GM23338 (cell line): ENCODE measurements at regions not wholly inside any gene's neighbourhood (a gene's known extent, or its start where the extent isn't known, plus 50 kb on each side); places are given as distances from the start of the nearest gene placed in this dataset.

Source experiments
- ATAC-seq: fragments of 200-7000 bp; cut with Tn5 transposase; 3 replicates; pipeline ENCODE4 v1.9.1; 2020
- DNase-seq: peaks from one replicate; pipeline ENCODE4 v3.0.0-alpha.2; 2015; ENCODE audit warnings: low spot score
- H2AFZ ChIP-seq: fragments of 200-600 bp; sonication (generic); 2 replicates; pipeline ENCODE4 v1.8.0; 2016; ENCODE audit warnings: antibody characterized with exemption, mild to moderate bottlenecking, moderate library complexity
- H3F3A ChIP-seq: fragments of 200-600 bp; sonication (generic); replicated peaks from 2 replicates; pipeline ENCODE4 v1.8.0; 2017; ENCODE audit warnings: antibody characterized with exemption, mixed run types, low read depth
- H3K27ac ChIP-seq: fragments of 200-600 bp; sonication (generic); 2 replicates; pipeline ENCODE4 v1.6.1; 2016; ENCODE audit warnings: low read depth
- H3K27me3 ChIP-seq: fragments of 200-600 bp; sonication (generic); 2 replicates; pipeline ENCODE4 v1.8.0; 2016; ENCODE audit warnings: mild to moderate bottlenecking, mixed run types, moderate library complexity; ENCODE audit not compliant: insufficient read depth
- H3K36me3 ChIP-seq: fragments of 200-600 bp; sonication (generic); 2 replicates; pipeline ENCODE4 v1.8.0; 2016; ENCODE audit warnings: mild to moderate bottlenecking; ENCODE audit not compliant: insufficient read depth
- H3K4me1 ChIP-seq: fragments of 200-600 bp; sonication (generic); 2 replicates; pipeline ENCODE4 v1.8.0; 2016; ENCODE audit warnings: mild to moderate bottlenecking, moderate library complexity; ENCODE audit not compliant: insufficient read depth
- H3K4me2 ChIP-seq: fragments of 200-600 bp; sonication (generic); 2 replicates; pipeline ENCODE4 v1.7.1; 2017; ENCODE audit warnings: mixed run types
- H3K4me3 ChIP-seq: fragments of 200-600 bp; sonication (generic); 2 replicates; pipeline ENCODE4 v1.6.1; 2016; ENCODE audit warnings: mixed run types
- H3K79me2 ChIP-seq: fragments of 200-600 bp; sonication (generic); replicated peaks from 2 replicates; pipeline ENCODE4 v1.8.0; 2017; ENCODE audit warnings: mild to moderate bottlenecking; ENCODE audit not compliant: insufficient read depth
- H3K9me2 ChIP-seq: fragments of 200-600 bp; sonication (generic); 2 replicates; pipeline ENCODE4 v1.8.0; 2017; ENCODE audit not compliant: insufficient read depth
- H4K20me1 ChIP-seq: fragments of 200-600 bp; sonication (generic); replicated peaks from 2 replicates; pipeline ENCODE4 v1.8.0; 2017; ENCODE audit warnings: mild to moderate bottlenecking; ENCODE audit not compliant: insufficient read depth
- H3K27ac Mint-ChIP-seq: 2 replicates; pipeline ENCODE4 v1.8.0; 2020; ENCODE audit warnings: inconsistent platforms, mild to moderate bottlenecking, moderate library complexity, mixed read lengths
- H3K27me3 Mint-ChIP-seq: 3 replicates; pipeline ENCODE4 v1.8.0; 2022; ENCODE audit warnings: low read depth, mild to moderate bottlenecking, moderate library complexity, mixed read lengths, inconsistent platforms; ENCODE audit not compliant: insufficient read depth, poor library complexity
- H3K36me3 Mint-ChIP-seq: 3 replicates; pipeline ENCODE4 v1.8.0; 2021; ENCODE audit warnings: low read depth, mild to moderate bottlenecking, inconsistent platforms, moderate library complexity, mixed read lengths
- H3K4me1 Mint-ChIP-seq: 3 replicates; pipeline ENCODE4 v1.8.0; 2020; ENCODE audit warnings: mild to moderate bottlenecking, inconsistent platforms, mixed read lengths
- H3K4me3 Mint-ChIP-seq: 3 replicates; pipeline ENCODE4 v1.8.0; 2021; ENCODE audit warnings: moderate library complexity, mild to moderate bottlenecking, inconsistent platforms, mixed read lengths
- H3K9me3 Mint-ChIP-seq: 3 replicates; pipeline ENCODE4 v1.8.0; 2020; ENCODE audit warnings: moderate library complexity, mild to moderate bottlenecking, inconsistent platforms, mixed read lengths
- CREB1 ChIP-seq: fragments of 250-450 bp; sonication (Bioruptor Pico); IDR thresholded peaks from 2 replicates; pipeline ENCODE4 v1.5.0; 2020; ENCODE audit warnings: low read depth, mild to moderate bottlenecking, moderate library complexity
- CTCF ChIP-seq, 2 experiments: fragments of 200-600 bp in 1 of 2; sonication (generic) in 1 of 2; conservative IDR thresholded peaks; 2 replicates each; pipeline versions ENCODE4 v1.5.1 to v1.6.1; 2016 to 2017; ENCODE audit warnings: antibody characterized with exemption in 2 of 2, low read depth in 2 of 2, mild to moderate bottlenecking in 2 of 2, moderate library complexity in 1 of 2
- ETS1 ChIP-seq: IDR thresholded peaks from 2 replicates; pipeline ENCODE4 v1.6.1; 2016; ENCODE audit warnings: antibody characterized with exemption
- EZH2 ChIP-seq: fragments of 200-600 bp; sonication (generic); IDR thresholded peaks from one replicate; pipeline ENCODE4 v1.8.0; 2017; ENCODE audit warnings: antibody characterized with exemption, mild to moderate bottlenecking, low read depth; ENCODE audit not compliant: unreplicated experiment
- EZH2phosphoT487 ChIP-seq: fragments of 200-600 bp; sonication (generic); IDR thresholded peaks from one replicate; pipeline ENCODE4 v1.8.1; 2018; ENCODE audit warnings: antibody characterized with exemption; ENCODE audit not compliant: unreplicated experiment
- JUNB ChIP-seq: IDR thresholded peaks from one replicate; pipeline ENCODE4 v1.6.1; 2016; ENCODE audit warnings: antibody characterized with exemption; ENCODE audit not compliant: unreplicated experiment
- NANOG ChIP-seq: IDR thresholded peaks from 2 replicates; pipeline ENCODE4 v1.6.1; 2016; ENCODE audit warnings: antibody characterized with exemption, borderline replicate concordance
- POLR2AphosphoS5 ChIP-seq: IDR thresholded peaks from 2 replicates; pipeline ENCODE4 v1.6.1; 2016; ENCODE audit warnings: antibody characterized with exemption, low read depth
- REST ChIP-seq: IDR thresholded peaks from one replicate; pipeline ENCODE4 v1.6.1; 2018; ENCODE audit warnings: antibody characterized with exemption; ENCODE audit not compliant: unreplicated experiment
- STAT1 ChIP-seq: IDR thresholded peaks from one replicate; pipeline ENCODE4 v1.6.1; 2016; ENCODE audit warnings: antibody characterized with exemption; ENCODE audit not compliant: unreplicated experiment
- ZNF114 ChIP-seq: fragments of 250-450 bp; sonication (Bioruptor Pico); IDR thresholded peaks from 2 replicates; pipeline ENCODE4 v1.5.0; 2020; ENCODE audit warnings: mild to moderate bottlenecking, moderate library complexity
- ZNF331 ChIP-seq: fragments of 250-450 bp; sonication (Bioruptor Pico); IDR thresholded peaks from 2 replicates; pipeline ENCODE4 v1.5.0; 2020; ENCODE audit warnings: low read depth, mild to moderate bottlenecking, moderate library complexity
- ZNF462 ChIP-seq: fragments of 250-450 bp; sonication (Bioruptor Pico); IDR thresholded peaks from 2 replicates; pipeline ENCODE4 v1.5.0; 2020; ENCODE audit warnings: mild to moderate bottlenecking, moderate library complexity

- Histone ChIP-seq H4K20me1 (no peaks in the 10 kb centered on the region), H3K4me1 (no peaks in the 10 kb centered on the region; the same call in 1 of the 2 replicates), H3K27ac (no peak overlapping the region), H3K36me3 (no peaks in the 10 kb centered on the region; the same call in 1 of the 2 replicates), H3K4me2 (no peak overlapping the region), H3F3A (no peaks in the 10 kb centered on the region), H3K4me3 (no peak overlapping the region), H3K79me2 (0 out of 2 replicates have a peak, but pooled peaks cover 7% of the 10 kb centered on the region), H2AFZ (no peak overlapping the region), H3K9me2 (no peaks in the 10 kb centered on the region), H3K27me3 (no peaks in the 10 kb centered on the region)
- H3K4me1 Mint-ChIP-seq: no peaks in the 10 kb centered on the region; the same call in 2 of the 3 replicates
- TF ChIP-seq POLR2AphosphoS5 (no peak), NANOG (no peak), EZH2phosphoT487 (no peak), CREB1 (CRISPR knock-in tag) (no peak), ZNF462 (CRISPR knock-in tag) (no peak), ETS1 (no peak), EZH2 (no peak), CTCF (conservative IDR thresholded peaks at IDR 0.05; ENCODE audit: low read depth in 2 of 2) (no peak), JUNB (no peak), ZNF331 (CRISPR knock-in tag) (no peak), STAT1 (no peak), REST (no peak), ZNF114 (CRISPR knock-in tag) (no peak)
- no peaks in the 10 kb centered on the region; the same call in 2 of the 3 replicates for H3K9me3 Mint-ChIP-seq
- ATAC-seq: no peak
- H3K27me3 Mint-ChIP-seq: no peaks in the 10 kb centered on the region
- no peak for DNase-seq
- H3K27ac Mint-ChIP-seq: no peak overlapping the region
- H3K4me3 Mint-ChIP-seq: no peak overlapping the region
- no peaks in the 10 kb centered on the region for H3K36me3 Mint-ChIP-seq
These were observed 107.2 kb downstream of the RNASET2 start for GRCh38 chr6:166848979-166849748.
